Suprapubic skin (tissue), 4 donors: ENCODE measurements at regions not wholly inside any gene's neighbourhood (a gene's known extent, or its start where the extent isn't known, plus 50 kb on each side); places are given as distances from the start of the nearest gene placed in this dataset.

ENCODE experiments used
- DNase-seq, 2 donors: peaks; one replicate each; pipeline ENCODE4 v3.0.0-alpha.2; 2019; ENCODE audit warnings: low spot score in 2 of 2
- H3K27ac ChIP-seq: fragments of 200-600 bp; sonication (generic); one replicate; pipeline ENCODE4 v1.5.1; 2019
- H3K27me3 ChIP-seq: fragments of 200-600 bp; sonication (generic); one replicate; pipeline ENCODE4 v1.5.1; 2019
- H3K36me3 ChIP-seq: fragments of 200-600 bp; sonication (generic); one replicate; pipeline ENCODE4 v1.5.1; 2019
- H3K4me1 ChIP-seq: fragments of 200-600 bp; sonication (generic); one replicate; pipeline ENCODE4 v1.5.1; 2019
- H3K4me3 ChIP-seq: fragments of 200-600 bp; sonication (generic); one replicate; pipeline ENCODE4 v1.5.1; 2019; ENCODE audit warnings: mild to moderate bottlenecking
- H3K9me3 ChIP-seq: fragments of 200-600 bp; sonication (generic); one replicate; pipeline ENCODE4 v1.5.1; 2019
- EP300 ChIP-seq: sonication (generic); formaldehyde crosslinking; IDR thresholded peaks from one replicate; pipeline ENCODE4 v1.6.1; 2017; ENCODE audit warnings: antibody characterized with exemption
- POLR2A ChIP-seq, 2 donors: fragments of 450-650 bp; IDR thresholded peaks; one replicate each; pipeline ENCODE4 v1.6.1; 2017; ENCODE audit warnings: antibody characterized with exemption in 2 of 2, mild to moderate bottlenecking in 2 of 2, moderate library complexity in 2 of 2
- POLR2AphosphoS5 ChIP-seq, 3 donors: sonication (generic); formaldehyde crosslinking; IDR thresholded peaks; one replicate each; pipeline ENCODE4 v1.6.1; 2017; ENCODE audit warnings: antibody characterized with exemption in 3 of 3
- WGBS: methylation state at CpG from one replicate; pipeline ENCODE4 v1.1.5; 2018; 5-methylcytosine and 5-hydroxymethylcytosine counted together
- TF ChIP-seq, protein P1 (sequence below), 2 donors: fragments of 200-600 bp in 1 of 2; fragments of 450-650 bp in 1 of 2; sonication (generic) in 1 of 2; IDR thresholded peaks; one replicate each; pipeline ENCODE4 v1.5.1; 2016 to 2019; ENCODE audit warnings: antibody characterized with exemption in 2 of 2, mild to moderate bottlenecking in 1 of 2, moderate library complexity in 1 of 2

DNA sequence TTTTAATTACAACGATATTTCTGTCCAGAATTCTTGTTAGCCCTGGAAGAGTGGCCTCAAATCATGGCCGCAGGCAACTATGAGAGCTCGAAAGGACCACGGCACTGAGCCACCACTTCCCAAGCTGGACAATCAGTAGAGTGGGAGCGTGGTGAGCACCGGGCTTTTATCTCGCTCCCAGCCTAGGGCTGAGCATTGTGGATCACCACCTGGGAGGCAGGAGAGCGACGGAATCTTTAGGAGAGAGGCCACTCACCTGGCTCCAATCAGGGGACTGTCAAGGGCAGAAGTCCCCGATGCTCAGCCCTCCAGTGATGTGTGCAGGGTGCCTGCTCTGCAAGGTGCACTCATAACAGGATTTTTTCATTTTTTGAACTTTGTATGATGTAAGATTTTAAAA is 377.1 kb upstream of the B3GAT1 start:
- no peak for DNase-seq
- H3K27ac ChIP-seq = no peak overlapping the region
- H3K4me3 ChIP-seq = no peak overlapping the region
- no peaks in the 10 kb centered on the region for H3K36me3 ChIP-seq
- no peaks in the 10 kb centered on the region for H3K4me1 ChIP-seq
- H3K9me3 ChIP-seq = no peaks in the 10 kb centered on the region
- peaks cover 3% of the 10 kb centered on the region for H3K27me3 ChIP-seq
- no peak for TF ChIP-seq EP300
- 81% methylated on average over 10 of the region's 10 CpGs for WGBS

DNA sequence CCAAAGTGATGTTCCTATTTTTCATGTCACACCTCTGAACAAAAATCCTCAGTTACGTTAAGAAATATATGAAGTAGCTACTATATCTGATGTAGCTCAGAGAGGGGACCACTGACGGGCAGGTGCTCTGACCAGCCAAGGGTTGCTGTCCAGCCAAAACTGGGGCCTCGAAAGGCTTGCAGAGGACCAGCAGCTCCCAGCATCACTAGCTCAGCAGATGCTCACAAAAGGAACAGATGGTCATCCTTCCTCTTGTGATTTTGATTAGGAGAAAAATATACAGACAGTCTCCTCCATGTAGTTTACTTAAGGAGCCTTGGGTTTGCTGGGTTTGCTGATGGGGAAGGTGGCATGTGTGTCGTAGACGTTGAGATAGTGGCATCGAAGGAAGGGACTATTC is 374.6 kb upstream of the B3GAT1 start:
- no peak overlapping the region for H3K4me3 ChIP-seq
- H3K9me3 ChIP-seq = no peaks in the 10 kb centered on the region
- WGBS = 79% methylated on average over 6 of the region's 6 CpGs
- no peak for DNase-seq
- no peaks in the 10 kb centered on the region for H3K4me1 ChIP-seq
- TF ChIP-seq EP300 = no peak
- no peak for TF ChIP-seq POLR2AphosphoS5 (IDR thresholded peaks at IDR 0.05)
- no peak for TF ChIP-seq POLR2A (IDR thresholded peaks at IDR 0.05)
- TF ChIP-seq, protein P1, sequence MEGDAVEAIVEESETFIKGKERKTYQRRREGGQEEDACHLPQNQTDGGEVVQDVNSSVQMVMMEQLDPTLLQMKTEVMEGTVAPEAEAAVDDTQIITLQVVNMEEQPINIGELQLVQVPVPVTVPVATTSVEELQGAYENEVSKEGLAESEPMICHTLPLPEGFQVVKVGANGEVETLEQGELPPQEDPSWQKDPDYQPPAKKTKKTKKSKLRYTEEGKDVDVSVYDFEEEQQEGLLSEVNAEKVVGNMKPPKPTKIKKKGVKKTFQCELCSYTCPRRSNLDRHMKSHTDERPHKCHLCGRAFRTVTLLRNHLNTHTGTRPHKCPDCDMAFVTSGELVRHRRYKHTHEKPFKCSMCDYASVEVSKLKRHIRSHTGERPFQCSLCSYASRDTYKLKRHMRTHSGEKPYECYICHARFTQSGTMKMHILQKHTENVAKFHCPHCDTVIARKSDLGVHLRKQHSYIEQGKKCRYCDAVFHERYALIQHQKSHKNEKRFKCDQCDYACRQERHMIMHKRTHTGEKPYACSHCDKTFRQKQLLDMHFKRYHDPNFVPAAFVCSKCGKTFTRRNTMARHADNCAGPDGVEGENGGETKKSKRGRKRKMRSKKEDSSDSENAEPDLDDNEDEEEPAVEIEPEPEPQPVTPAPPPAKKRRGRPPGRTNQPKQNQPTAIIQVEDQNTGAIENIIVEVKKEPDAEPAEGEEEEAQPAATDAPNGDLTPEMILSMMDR (IDR thresholded peaks at IDR 0.05) = no peak
- H3K36me3 ChIP-seq = no peaks in the 10 kb centered on the region
- no peak overlapping the region for H3K27ac ChIP-seq
- H3K27me3 ChIP-seq = peaks cover 5% of the 10 kb centered on the region

GRCh38 chr11:134785660-134786284 is 373.7 kb upstream of the B3GAT1 start:
- no peaks in the 10 kb centered on the region for H3K36me3 ChIP-seq
- WGBS = 93% methylated on average over 11 of the region's 14 CpGs

GRCh38 chr11:134785059-134785458 is 373.0 kb upstream of the B3GAT1 start:
- 96% methylated on average over 5 of the region's 5 CpGs for WGBS
- H3K27me3 ChIP-seq = peaks cover 11% of the 10 kb centered on the region
- H3K36me3 ChIP-seq = no peaks in the 10 kb centered on the region
- H3K4me3 ChIP-seq = no peak overlapping the region
- H3K4me1 ChIP-seq = no peaks in the 10 kb centered on the region
- DNase-seq = no peak
- TF ChIP-seq, protein P1 (IDR thresholded peaks at IDR 0.05) = no peak
- TF ChIP-seq POLR2AphosphoS5 (IDR thresholded peaks at IDR 0.05) (no peak), EP300 (no peak), POLR2A (IDR thresholded peaks at IDR 0.05) (no peak)
- no peaks in the 10 kb centered on the region for H3K9me3 ChIP-seq
- no peak overlapping the region for H3K27ac ChIP-seq

More at GRCh38 chr11:134785660-134786284, 373.7 kb upstream of the B3GAT1 start:
- Histone ChIP-seq H3K27ac (no peak overlapping the region), H3K4me3 (no peak overlapping the region), H3K27me3 (peaks cover 11% of the 10 kb centered on the region), H3K4me1 (no peaks in the 10 kb centered on the region), H3K9me3 (no peaks in the 10 kb centered on the region)
- TF ChIP-seq POLR2A (IDR thresholded peaks at IDR 0.05) (no peak), EP300 (no peak), POLR2AphosphoS5 (IDR thresholded peaks at IDR 0.05) (no peak)
- TF ChIP-seq, protein P1 (IDR thresholded peaks at IDR 0.05) = no peak
- no peak for DNase-seq

DNA sequence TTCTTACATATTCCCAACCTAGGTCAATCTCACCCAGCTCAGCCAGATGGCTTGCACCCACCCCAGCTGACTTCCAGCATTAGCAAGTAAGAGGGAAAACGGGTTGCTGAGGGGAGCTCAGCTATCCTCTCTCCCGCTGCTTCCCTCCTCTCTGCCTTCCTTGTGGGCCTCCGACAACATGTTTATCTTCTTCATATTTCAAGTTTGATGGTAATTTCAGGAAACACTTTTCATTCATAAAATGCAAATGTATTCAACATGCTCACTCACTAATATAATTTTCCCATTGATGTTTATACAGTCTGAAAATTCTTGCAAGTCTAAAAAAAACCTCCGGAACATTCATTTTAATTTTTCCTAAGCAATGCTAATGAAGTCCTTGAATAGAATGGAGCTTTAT is 372.5 kb upstream of the B3GAT1 start:
- Histone ChIP-seq H3K36me3 (no peaks in the 10 kb centered on the region), H3K27me3 (peaks cover 11% of the 10 kb centered on the region), H3K4me3 (no peak overlapping the region), H3K4me1 (no peaks in the 10 kb centered on the region), H3K27ac (no peak overlapping the region), H3K9me3 (no peaks in the 10 kb centered on the region)
- no peak for DNase-seq
- WGBS = 80% methylated on average over 4 of the region's 4 CpGs
- TF ChIP-seq POLR2AphosphoS5 (IDR thresholded peaks at IDR 0.05) (no peak), POLR2A (IDR thresholded peaks at IDR 0.05) (no peak), EP300 (no peak)
- TF ChIP-seq, protein P1 (IDR thresholded peaks at IDR 0.05) = no peak

DNA sequence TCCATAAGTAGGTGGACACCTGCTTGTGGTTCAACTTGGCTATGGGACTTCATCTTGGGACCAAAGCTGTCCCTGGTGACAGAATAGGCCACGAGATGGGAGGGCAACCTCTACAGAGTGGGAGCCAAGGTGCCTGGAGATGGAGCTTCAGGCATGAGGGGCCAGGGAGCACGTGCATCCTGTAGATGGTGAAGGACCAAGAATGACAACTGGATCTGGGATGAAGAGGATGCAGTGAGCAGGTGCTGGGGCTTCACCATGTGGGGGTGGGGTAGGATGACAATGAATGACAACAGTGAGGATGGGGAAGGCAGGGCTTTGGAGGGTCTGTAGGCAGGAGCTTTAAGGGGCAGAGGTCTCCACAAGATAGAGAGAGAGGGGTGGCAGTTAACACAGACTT is 372.0 kb upstream of the B3GAT1 start:
- TF ChIP-seq POLR2A (IDR thresholded peaks at IDR 0.05) (no peak), POLR2AphosphoS5 (IDR thresholded peaks at IDR 0.05) (no peak), EP300 (no peak)
- TF ChIP-seq, protein P1 (IDR thresholded peaks at IDR 0.05) = no peak
- no peak for DNase-seq
- no peaks in the 10 kb centered on the region for H3K9me3 ChIP-seq
- WGBS = 51% methylated on average over 2 of the region's 2 CpGs
- no peaks in the 10 kb centered on the region for H3K36me3 ChIP-seq
- no peak overlapping the region for H3K27ac ChIP-seq
- no peak overlapping the region for H3K4me3 ChIP-seq
- H3K4me1 ChIP-seq = no peaks in the 10 kb centered on the region
- H3K27me3 ChIP-seq = peaks cover 12% of the 10 kb centered on the region
